Stomach (tissue), 4 donors: ENCODE measurements at regions not wholly inside any gene's neighbourhood (a gene's known extent, or its start where the extent isn't known, plus 50 kb on each side); places are given as distances from the start of the nearest gene placed in this dataset.

Experiments
- EP300 ChIP-seq: sonication (generic); formaldehyde crosslinking; IDR thresholded peaks from one replicate; pipeline ENCODE4 v1.6.1; 2017; ENCODE audit warnings: antibody characterized with exemption
- TF ChIP-seq, protein P1 (sequence below), 7 experiments: fragments of 450-650 bp in 4 of 7; fragments of 200-600 bp in 3 of 7; sonication (generic) in 3 of 7; IDR thresholded peaks; one replicate each; pipeline ENCODE4 v1.5.1; 2016 to 2019; ENCODE audit warnings: antibody characterized with exemption in 7 of 7, control low read depth in 2 of 7, mild to moderate bottlenecking in 1 of 7

DNA sequence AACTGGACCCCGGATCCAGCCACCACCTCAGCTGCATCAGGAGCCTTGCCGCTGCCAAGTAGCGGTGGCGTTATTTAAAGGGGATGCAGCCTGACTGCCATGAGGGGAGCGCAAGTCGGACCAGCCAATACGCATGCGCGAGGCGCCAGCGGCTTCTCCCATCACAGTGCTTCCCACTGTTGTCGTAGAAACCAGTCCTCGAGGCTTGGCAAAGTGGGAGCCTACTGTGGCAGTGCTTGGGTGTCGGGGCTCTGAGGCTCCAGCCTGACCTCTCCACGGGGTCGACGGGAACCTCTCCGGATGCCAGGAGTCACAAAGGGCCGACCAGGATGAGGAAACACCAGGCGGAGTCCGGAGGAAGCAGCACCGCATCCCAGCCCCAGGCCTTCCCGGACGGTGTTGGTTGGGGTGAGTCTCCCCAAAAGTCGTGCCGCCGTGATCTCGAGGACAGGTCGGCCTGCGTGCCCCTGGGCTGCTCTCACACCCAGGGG, 369.6 kb downstream of the ZNF716 start:
- TF ChIP-seq, protein P1, sequence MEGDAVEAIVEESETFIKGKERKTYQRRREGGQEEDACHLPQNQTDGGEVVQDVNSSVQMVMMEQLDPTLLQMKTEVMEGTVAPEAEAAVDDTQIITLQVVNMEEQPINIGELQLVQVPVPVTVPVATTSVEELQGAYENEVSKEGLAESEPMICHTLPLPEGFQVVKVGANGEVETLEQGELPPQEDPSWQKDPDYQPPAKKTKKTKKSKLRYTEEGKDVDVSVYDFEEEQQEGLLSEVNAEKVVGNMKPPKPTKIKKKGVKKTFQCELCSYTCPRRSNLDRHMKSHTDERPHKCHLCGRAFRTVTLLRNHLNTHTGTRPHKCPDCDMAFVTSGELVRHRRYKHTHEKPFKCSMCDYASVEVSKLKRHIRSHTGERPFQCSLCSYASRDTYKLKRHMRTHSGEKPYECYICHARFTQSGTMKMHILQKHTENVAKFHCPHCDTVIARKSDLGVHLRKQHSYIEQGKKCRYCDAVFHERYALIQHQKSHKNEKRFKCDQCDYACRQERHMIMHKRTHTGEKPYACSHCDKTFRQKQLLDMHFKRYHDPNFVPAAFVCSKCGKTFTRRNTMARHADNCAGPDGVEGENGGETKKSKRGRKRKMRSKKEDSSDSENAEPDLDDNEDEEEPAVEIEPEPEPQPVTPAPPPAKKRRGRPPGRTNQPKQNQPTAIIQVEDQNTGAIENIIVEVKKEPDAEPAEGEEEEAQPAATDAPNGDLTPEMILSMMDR (IDR thresholded peaks at IDR 0.05): no peak
- TF ChIP-seq EP300: no peak
